GM19240 (cell line): ENCODE measurements at regions not wholly inside any gene's neighbourhood (a gene's known extent, or its start where the extent isn't known, plus 50 kb on each side); places are given as distances from the start of the nearest gene placed in this dataset.
"Not testable (repeated sequence)": the region's sequence is repeated elsewhere in the genome, so short reads cannot be mapped to it uniquely, and the experiment has no call there.

Source experiments
- DNase-seq: peaks from one replicate; pipeline ENCODE4 v3.0.0; 2011; ENCODE audit warnings: low spot score; ENCODE audit not compliant: insufficient read length

GRCh38 chr7:26424319-26424718 is 132.7 kb downstream of the SNX10 start:
- DNase-seq: not testable (repeated sequence)

DNA sequence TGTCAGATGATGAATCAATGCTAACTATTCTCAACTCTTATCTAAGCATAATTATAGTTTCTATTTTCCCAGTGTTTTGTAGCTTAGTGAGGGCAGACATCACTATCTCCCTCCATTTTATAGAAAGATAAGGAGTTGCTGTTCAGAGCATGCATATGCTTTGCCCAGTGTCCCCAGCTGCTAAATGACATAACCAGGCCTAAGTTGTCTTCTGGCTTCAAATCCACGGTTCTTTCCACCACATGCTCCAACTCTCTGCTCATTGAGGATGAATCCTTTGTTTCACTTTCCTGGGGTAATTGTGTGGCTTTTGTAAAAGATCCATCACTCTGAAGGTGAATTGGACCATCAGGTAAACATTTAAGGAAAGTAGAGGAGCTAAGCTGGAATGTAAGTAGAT is 134.0 kb downstream of the SNX10 start:
- DNase-seq: no peak

DNA sequence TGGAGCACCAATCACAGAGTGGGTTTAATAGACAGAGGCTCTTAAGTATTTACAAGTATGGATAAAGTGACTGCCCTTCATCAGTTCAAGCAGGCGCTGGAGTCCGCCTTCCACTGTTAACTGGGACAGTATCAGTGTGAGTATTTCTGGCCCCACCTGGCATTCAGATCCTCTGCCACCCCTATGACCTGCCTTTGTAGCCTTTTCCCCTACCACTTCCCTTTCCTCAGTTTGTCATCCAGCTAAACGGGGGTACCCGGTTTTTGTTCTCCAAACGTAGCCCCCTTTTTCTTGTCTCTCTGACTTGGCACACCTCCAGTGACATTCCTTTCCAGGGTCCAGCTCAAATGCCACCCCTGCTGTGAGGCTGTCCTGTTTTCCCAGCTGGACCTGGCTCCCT is 134.4 kb downstream of the SNX10 start:
- DNase-seq: no peak

GRCh38 chr7:26428571-26428970 is 136.9 kb downstream of the SNX10 start:
- DNase-seq: no peak

DNA sequence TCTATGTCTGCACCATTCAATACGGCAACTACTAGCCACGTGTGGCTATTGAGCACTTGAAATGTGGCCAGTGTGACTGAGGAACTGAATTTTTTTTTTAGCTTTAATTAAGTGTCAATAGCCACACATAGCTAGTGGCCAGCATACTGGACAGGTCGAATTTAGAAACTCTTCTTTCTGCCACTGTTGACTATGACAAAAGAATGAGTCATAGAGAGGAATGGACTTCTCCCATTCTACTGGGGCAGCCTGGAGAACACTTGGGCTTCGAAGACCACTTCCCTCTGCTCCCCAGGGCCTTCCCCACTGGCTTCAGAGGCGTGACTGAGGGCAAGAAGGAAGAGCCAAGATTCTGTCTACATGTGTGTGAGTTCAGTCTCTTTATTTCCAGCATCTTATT is 137.5 kb downstream of the SNX10 start:
- DNase-seq: no peak

GRCh38 chr7:26434974-26435373 is 143.3 kb downstream of the SNX10 start:
- no peak for DNase-seq

DNA sequence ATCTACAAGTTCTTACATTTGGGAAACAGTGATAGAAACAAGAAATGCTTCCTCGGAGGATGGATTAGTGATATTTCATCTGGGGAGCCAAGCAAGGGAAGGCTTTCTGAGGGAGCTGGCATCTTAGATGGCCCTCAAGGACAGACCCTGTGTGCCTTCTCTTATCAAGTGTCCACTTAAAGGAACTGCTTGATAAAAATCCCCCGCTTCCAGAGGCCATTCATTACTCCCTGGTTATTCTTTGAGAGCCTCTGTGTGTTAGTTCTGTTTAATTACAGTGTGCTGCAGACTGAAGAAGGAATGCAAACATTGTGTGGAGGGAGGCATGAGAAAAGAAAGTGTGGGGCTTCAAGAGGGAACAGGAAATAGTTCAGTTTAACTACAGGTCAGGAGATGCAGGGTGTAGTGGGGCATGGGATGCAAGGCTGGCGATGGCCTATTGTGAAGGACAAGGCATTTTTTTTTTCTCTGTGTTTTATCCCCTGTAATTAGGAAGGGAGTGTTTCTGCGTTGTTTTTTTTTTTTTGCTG is 145.4 kb downstream of the SNX10 start:
- DNase-seq: no peak

- DNase-seq: no peak
Observed at GRCh38 chr7:26438078-26438477, 146.4 kb downstream of the SNX10 start.

GRCh38 chr7:26439521-26440232 is 148.0 kb downstream of the SNX10 start:
- no peak for DNase-seq

- DNase-seq: no peak
Observed at GRCh38 chr7:26440233-26441001, 148.8 kb downstream of the SNX10 start.

DNA sequence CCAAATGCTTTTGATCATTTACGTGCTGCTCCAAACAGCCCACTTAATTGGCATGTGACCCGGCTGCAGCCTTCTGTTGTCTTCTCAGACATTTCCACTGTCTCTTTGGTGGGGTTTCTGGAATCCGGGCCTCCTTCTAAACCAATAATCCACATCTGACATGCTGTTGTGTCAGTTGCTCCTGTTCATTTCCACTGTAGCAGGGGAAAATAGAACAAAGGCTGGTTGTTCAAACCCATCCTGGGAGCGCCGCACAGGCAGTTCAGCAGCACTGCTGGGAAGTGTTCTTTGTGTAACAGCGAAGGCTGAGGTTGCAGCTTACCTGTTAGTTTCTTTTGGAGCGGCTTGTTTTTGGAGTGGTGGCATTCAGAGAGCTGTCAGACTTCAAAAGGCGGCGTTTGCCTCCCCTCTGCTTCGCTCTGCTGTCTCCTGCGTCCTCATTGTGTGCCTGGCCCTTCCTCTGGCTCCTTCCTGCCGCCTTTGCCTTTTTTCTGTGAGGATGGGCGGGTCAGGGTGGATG is 149.4 kb downstream of the SNX10 start:
- no peak for DNase-seq

DNA sequence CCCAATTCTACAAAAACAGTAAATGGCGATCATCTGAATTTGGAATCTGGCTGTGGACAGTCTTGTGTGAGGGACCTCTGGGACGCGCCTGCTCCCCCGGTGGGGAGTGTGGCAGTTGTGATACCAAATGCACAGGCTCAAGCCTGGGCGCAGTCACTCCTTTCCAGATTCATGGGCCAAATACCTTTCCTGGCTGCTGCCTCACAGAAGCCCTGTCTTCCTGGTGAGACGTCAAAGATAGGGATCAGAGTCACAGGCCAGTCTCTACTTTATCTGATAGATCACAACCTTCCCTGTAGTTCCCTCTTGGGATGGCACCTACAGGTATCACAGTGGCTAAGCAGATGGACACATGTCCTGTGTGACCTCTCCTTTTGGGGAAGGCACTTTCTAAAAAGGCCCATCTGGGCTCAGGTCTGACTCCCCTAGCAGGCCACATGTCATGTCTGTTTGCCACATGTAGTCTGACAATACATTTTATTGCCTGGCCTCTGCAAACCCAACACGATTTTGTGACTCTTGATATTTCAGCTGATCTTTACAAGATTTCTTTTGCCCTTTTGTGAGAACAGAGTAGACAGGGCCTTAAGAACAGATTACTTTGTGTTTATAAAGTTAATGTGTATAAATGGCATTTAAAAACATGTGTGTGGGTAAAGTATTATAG is 150.1 kb downstream of the SNX10 start:
- no peak for DNase-seq

DNA sequence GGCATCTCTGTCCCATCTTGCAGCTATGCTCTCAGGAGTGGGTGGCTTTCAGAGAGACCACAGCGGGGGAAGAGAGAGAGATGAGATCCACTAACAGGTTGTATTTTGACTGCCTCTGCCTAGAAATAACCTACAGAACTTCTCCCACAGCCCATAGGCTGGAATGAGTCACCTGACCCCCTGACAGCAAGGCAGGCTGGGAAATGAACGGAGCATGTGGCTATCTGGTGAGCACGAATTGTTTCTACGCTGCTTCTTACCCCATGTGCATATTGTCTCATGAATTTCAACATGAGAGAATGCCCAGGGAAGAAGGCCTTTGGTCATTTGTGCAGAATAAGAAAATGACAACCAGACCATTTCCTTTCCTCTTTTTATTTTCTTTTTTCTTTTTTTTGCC is 151.3 kb downstream of the SNX10 start:
- DNase-seq: no peak

DNA sequence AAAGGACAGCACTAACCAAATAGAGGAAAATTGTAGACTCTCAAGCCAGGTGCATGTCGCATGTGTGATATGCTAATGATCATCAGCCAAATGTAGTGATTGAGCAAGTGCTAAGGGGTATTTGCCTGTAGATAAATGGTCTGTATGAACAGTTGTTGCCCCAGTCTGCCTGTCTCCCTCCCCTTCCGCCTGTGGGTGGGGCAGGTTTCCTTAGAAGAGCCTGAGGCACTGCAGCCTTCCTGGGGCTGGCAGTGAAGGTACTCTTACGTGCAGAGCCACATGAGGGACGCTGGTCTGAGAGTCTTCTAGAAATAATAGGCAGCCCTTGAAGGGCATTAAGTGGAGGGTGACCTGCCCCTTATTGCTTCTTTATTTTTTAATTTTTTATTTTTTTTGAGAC is 152.1 kb downstream of the SNX10 start:
- DNase-seq: no peak

DNA sequence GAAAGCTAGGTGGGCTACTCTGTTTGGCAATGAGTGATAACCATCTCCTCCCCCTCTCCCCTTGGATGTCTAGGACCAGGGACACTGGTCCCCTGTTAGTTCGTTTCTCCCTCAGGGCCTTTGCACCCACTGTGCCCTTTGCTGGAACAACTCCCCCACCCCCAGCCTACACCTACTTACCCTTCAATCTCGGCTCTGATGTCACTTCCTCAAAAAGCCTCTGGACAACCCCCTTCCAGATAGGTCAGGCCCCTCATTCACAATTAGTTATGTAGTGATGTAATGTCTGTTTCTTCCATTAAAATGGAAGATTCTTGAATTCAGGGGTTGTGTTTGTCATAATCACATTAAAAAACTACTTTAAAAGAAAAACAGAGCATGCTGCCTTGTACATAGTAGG is 152.9 kb downstream of the SNX10 start:
- no peak for DNase-seq

DNA sequence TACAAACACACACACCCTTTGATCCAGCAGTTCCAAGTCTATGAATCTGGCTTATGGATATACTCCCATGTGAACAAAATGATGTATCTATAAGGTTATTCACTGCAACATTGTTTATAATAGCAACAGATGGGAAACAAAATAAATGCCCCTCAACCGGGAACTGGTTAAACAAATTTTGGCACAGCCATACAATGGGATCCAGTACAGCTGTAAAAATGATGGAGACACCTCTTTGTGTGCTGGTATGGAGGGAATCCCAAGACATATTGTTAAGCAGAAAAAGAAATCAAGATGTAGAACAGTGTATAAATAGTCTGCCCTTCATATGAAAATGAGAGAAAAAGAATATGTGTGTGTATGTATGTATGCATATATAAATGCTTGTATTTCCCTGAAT is 155.5 kb downstream of the SNX10 start:
- no peak for DNase-seq

DNA sequence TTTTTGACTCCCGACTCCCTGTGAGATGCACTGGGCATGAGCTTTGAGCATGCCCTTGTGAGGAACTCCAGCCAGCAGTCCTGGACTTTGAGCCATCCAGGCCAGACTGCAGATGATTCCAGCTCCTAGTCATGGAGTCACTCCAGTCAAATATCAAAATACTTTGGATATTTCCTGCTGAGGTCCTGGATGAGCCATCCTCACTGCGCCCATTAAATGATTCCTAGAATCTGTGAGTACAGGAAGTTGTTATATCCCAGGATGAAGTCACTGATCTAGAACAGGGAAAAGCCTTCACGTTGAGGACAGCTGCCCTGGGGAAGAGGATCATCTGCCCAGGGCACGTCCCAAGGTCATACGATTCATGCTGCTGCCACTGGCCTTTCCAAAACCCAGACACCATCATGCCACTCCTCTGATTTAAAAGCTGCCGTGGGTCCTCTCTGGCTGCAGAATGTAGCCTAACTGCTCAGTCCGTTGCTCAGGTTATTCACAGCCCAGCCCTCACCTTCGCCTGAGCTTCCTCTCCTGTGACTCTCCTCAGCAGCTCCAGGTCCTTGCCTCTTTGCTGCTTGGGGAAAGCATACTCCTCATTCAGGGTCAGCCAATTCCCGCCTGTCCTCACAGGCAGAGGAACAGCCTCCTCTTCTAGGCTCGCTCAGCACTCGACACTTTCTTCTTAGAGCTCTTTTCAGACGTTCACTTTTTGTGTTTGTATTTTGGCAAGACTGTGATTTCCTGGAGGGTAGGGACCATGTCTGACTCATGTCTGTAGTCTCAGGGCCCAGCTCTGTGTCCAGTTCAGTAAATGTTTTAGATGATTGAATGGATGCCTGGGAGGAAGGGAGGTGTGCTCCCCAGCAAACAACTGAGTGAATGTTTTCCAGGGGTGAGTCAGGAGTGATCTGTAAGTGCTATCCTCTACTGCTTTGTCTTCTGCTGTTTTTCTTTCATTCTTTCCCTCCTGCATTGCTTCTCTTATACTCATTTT is 157.8 kb downstream of the SNX10 start:
- no peak for DNase-seq

DNA sequence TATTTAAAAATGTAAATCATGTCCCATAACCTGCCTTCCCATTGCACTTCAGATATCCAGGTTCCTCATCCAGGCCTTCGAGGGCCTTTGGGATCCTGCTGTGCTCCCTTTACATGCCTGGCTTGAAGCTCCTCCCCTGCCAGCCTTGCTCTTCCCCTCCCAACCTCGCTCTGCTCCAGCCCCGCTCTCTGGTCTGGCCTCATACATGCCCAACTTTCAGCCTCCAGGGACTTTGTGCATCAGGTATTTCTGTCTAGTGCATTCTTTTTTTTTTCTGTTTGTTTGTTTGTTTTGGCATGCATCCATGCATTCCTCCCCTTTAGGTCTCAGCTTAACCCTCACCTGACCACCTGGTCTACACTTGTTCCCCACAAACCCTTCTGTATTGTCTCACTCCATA is 160.3 kb downstream of the SNX10 start:
- no peak for DNase-seq

- DNase-seq: no peak
Observed at GRCh38 chr7:26454180-26454579, 162.5 kb downstream of the SNX10 start.

GRCh38 chr7:26457696-26458327 is 166.2 kb downstream of the SNX10 start:
- no peak for DNase-seq
